GM19351 (cell line): ENCODE measurements at regions not wholly inside any gene's neighbourhood (a gene's known extent, or its start where the extent isn't known, plus 50 kb on each side); places are given as distances from the start of the nearest gene placed in this dataset.
"Not testable (repeated sequence)": the region's sequence is repeated elsewhere in the genome, so short reads cannot be mapped to it uniquely, and the experiment has no call there.

ENCODE experiments used
- ATAC-seq: cut with Tn5 transposase; IDR thresholded peaks from one replicate; pipeline ENCODE4 v1.9.1; 2021; ENCODE audit warnings: mild to moderate bottlenecking, moderate library complexity; ENCODE audit not compliant: unreplicated experiment

DNA sequence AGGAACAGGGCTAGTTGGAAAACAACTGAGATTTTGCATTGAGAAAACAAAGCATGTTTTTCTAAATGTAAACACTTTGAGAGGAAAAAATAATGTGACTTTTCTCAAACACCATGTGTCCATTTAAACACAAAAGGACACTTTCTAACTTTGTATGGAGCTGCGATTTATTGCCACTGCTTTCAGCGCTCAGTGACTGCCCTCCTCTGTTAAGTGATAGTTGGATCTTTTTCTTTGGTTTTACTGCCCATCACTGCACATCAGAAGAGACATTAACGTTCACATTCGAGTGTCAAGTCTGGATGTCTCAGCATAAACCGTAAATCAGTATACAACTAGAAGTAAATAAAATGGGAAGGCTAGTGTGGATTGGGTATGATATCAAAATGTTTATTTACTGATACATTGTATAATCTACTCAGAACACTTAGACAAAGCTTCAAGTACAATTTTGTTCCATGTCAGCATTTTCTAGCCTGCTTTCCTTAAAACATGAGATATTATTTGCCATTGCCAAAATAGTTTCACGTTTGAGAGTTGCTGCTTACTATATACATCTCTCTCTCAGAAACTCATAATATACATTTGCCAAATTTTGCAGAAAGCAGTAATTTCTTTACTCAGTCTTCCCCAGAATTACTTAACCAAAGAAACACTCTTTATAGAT, 237.6 kb downstream of the IKZF2 start:
- ATAC-seq: no peak

DNA sequence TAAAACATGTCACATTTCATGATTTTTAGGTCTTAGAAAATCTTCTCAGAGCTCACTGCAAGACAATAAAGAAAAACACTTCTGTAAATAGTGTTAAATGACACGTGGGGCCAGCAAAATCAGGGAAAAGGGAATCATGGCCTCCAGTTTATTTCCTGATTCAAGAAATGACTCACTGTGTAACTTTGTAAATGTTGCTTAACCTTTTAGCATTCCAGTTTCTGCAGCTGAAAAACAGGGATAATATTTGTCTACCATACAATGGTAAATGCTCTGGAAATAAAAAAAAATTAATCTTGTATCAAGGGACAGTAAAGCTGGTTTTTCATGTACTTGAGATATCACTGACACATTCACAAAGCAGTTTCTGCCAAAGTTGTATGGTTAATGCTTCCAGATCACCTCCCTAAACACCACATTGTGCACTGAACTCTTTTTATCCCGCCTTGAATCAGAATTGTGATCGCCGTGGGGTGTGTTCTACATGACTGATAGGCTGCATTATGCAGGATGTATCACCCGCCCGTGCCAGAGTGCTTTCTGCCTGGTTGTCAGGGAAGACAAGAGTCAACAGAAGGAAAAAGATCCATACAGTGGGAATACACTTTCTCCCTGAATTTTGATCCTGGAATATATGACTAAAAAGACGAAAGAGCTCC, 238.8 kb downstream of the IKZF2 start:
- ATAC-seq: no peak

GRCh38 chr2:212911011-212911410, 240.4 kb downstream of the IKZF2 start:
- ATAC-seq: peak; percentile 47

DNA sequence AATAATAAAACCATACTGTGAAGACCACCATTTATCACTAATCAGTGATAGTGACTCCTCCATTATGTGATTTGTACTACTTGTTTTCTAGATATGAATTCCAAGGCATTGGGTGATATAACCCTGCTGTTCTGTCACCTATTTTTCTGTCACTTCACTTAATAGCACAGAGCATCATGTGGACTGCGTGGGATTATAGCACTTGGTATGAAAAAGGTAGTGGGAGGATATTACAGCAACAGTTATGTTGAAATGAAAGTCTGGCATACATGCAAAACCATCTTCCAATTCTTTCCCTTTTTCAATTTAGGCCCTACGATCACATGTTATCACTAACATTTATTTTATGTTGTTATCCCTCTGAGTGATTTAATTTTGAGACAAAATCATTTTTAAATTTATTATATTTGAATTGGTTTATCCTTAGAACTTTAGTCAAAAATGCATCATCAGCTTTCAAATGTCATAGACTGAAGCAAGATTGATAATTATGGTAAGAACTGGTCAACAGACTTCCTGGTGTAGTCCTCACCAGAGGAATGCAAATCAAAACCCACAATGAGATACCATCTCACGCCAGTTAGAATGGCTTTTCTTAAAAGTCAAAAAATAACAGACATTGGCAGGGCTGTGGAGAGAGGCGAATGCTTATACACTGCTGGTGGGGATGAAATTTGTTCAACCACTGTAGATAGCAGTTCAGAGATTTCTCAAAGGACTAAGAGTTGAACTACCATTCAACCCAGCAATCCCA, 242.6 kb downstream of the IKZF2 start:
- ATAC-seq: no peak

DNA sequence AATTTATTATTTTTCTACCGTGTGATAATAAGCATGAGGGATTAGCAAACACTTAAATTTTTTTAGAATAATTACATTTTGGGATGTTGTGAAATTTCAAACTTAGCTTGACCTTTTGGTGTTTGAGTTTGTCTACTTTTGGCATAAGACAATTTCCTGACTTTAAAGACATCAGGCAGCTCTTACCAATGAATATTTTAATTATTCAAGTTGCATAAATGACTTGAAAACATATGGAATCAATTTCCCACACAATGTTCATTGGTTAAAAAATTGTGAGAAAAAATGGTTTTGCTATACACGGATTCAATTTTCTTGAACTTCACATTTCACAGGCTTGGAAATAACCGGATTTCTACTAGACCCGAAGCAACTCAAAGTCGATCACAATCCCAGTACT, 243.4 kb downstream of the IKZF2 start:
- no peak for ATAC-seq

DNA sequence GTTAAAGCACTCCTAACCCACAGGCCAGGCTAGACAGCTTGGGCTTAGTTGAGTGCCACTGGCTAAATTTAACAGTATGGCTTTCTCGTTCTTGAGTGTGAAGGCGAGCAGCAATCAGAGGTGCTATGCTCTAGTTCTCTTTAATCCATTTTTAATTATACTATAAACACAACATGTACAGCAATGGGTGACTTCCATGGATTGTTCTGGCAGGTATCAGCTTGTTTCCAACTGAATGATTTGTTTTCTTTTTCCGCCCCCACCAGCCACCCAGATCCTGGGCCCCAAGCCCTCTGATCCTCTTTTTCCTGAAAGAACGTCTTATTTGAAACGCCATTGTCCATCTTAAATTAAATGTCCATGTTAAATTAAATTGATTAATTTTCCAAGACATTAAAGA, 244.8 kb downstream of the IKZF2 start:
- ATAC-seq: no peak

GRCh38 chr2:212905640-212906201, 245.7 kb downstream of the IKZF2 start:
- ATAC-seq: no peak

GRCh38 chr2:212904646-212905045, 246.8 kb downstream of the IKZF2 start:
- peak; percentile 59 for ATAC-seq

DNA sequence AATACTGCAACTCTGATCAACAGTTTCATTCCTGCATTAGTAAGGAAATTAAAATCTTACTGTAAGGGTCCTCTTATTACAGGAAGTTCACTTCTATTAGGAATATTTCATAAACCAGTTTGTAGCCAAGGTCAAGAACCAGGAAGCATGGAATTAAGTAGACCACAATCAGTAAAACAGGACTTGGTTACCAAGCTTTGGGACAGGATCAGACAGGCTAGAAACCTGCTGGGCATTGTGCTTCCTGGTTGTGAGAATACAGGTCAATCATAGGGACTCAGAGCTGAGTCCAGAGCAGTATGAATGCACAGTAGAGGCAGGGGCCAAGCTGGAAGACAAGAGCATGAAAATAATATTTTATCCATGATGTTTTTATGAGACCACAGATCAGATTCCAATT, 248.0 kb downstream of the IKZF2 start:
- no peak for ATAC-seq

GRCh38 chr2:212902421-212902820, 249.0 kb downstream of the IKZF2 start:
- ATAC-seq: no peak

- no peak for ATAC-seq
Measured at GRCh38 chr2:212901604-212902275, 249.7 kb downstream of the IKZF2 start.

- ATAC-seq: no peak
Measured at GRCh38 chr2:212900715-212901114, 250.7 kb downstream of the IKZF2 start.

DNA sequence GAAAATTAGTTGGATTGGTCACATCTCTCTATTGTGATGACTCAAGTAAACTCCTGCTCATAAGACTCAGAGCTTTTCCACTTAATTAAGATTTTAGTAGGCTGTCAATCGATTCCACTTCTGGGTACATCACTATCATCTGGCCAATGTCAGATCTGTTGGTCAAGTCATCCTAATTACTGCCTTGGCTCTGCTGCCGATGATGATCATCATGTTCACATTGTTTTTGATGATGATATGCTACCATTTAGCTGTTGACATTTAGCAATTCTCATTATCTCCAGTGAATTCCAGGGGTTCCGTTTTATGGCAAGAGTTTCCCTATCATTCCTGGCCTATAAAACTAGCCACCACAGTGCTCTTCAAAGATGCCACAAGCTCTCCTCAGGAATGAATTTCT, 253.4 kb downstream of the IKZF2 start:
- ATAC-seq: no peak

- no peak for ATAC-seq
Measured at GRCh38 chr2:212897296-212897695, 254.1 kb downstream of the IKZF2 start.

DNA sequence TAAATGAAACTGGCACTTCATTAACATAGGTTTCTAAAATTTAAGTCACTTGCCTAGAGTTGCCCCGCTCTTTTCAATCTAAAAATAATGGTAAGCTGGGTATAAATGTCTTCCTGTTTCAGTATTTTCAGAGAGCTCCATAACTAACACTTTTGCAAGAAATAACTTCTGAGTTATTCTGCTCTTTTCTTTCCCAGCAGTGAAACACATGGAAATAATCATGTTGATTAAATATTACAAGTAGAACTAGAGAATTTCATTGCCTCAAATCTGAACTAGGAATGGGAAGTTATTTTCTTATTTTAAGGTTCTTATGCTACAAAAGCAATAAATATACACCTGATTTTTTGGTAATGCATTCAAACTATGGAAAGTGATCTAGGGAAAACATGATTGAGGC, 257.4 kb downstream of the IKZF2 start:
- ATAC-seq: no peak

DNA sequence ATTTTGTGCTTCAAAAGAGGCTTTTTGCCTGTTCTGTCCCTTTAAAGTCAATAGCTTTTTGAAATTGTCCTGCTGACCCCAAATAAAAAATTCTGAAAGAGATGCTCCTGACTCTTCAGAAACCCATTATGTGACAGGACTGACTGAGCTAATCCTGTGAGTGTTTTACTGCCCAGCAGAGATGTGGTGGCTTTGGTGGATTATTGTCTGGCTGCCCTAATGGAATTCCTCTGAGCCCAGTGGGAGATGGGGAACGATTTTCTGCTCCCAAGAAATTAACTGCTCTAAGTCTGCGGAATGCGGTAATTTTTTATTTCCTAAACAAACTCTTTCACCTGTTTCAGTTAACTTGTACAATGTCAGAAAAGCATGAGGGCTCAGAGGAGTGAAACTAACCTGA, 258.2 kb downstream of the IKZF2 start:
- ATAC-seq: no peak

DNA sequence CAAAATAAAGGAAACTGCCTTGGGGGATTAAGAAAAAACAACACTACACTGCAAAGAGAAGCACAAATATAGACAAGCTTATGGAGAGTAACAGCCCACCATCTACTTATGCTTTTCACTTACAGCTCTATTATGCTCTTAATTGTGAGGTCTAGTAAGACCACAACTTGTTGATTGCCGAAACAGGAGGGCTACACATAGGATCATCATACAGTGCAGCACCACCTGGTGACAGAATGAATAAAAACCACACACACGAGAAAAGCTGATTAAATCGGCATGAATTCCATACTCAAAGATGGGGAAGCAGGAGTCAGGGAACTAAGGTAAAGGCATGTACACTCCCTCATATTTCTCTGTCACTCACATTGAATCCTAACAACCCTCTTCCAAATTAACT, 259.2 kb downstream of the IKZF2 start:
- ATAC-seq: no peak

- no peak for ATAC-seq
Measured at GRCh38 chr2:212891580-212891979, 259.8 kb downstream of the IKZF2 start.

DNA sequence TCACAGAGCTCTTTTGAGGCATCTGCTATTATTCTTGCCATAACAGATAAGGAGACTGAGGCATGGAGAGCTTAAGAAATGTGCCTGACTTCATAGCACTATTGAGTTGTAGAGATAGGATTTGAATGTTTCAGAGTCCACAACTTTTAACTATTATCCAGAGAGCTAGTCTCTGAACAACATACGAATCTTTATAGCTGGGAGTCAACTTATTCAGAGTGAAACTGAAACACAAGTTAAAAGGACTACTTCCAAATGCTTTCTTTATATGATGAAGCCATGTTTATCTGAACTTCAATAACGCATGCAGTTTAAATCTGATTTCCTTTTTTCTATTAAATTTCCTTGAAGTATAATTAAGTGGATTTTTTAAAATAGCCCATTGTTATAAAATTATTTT, 268.8 kb downstream of the IKZF2 start:
- ATAC-seq: no peak

- ATAC-seq: not testable (repeated sequence)
Measured at GRCh38 chr2:212876556-212876955, 274.9 kb downstream of the IKZF2 start.

DNA sequence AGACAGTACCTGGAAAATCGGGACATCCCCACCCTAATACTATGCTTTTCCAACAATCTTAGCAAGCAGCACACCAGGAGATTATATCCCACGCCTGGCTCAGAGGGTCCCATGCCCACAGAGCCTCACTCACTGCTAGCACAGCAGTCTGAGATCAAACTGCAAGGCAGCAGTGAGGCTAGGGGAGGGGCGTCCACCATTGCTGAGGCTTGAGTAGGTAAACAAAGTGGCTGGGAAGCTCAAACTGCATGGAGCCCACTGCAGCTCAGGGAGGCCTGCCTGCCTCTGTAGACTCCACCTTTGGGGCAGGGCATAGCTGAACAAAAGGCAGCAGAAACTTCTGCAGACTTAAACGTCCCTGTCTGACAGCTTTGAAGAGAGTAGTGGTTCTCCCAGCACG, 275.5 kb downstream of the IKZF2 start:
- not testable (repeated sequence) for ATAC-seq
